Epithelial cell of proximal tubule (primary cell): ENCODE measurements at regions not wholly inside any gene's neighbourhood (a gene's known extent, or its start where the extent isn't known, plus 50 kb on each side); places are given as distances from the start of the nearest gene placed in this dataset.

Experiments
- DNase-seq: peaks from one replicate; pipeline ENCODE4 v3.0.0-alpha.2; 2011; ENCODE audit warnings: low read depth
- H3K4me3 ChIP-seq: 2 replicates; pipeline ENCODE4 v1.5.1; 2011; ENCODE audit warnings: low read depth, mild to moderate bottlenecking, low read length
- CTCF ChIP-seq: conservative IDR thresholded peaks from 2 replicates; pipeline ENCODE4 v1.5.1; 2012; ENCODE audit warnings: low read depth, mild to moderate bottlenecking, low read length

- no peak overlapping the region for H3K4me3 ChIP-seq
- DNase-seq: no peak
- no peak for TF ChIP-seq CTCF
Observed at GRCh38 chr18:75815767-75816166, 388.3 kb upstream of the SMIM21 start.

- no peak for DNase-seq
- no peak for TF ChIP-seq CTCF
- H3K4me3 ChIP-seq: no peak overlapping the region
Observed at GRCh38 chr18:75812761-75813160, 385.3 kb upstream of the SMIM21 start.

GRCh38 chr18:75810961-75811551 is 383.6 kb upstream of the SMIM21 start:
- no peak for DNase-seq
- TF ChIP-seq CTCF: no peak
- no peak overlapping the region for H3K4me3 ChIP-seq

- DNase-seq: no peak
- TF ChIP-seq CTCF: no peak
- no peak overlapping the region for H3K4me3 ChIP-seq
Observed at GRCh38 chr18:75810516-75810915, 383.0 kb upstream of the SMIM21 start.

GRCh38 chr18:75809926-75810255 is 382.4 kb upstream of the SMIM21 start:
- H3K4me3 ChIP-seq: no peak overlapping the region
- DNase-seq: no peak
- no peak for TF ChIP-seq CTCF

- H3K4me3 ChIP-seq: no peak overlapping the region
- no peak for TF ChIP-seq CTCF
- DNase-seq: no peak
Observed at GRCh38 chr18:75809151-75809925, 381.8 kb upstream of the SMIM21 start.

GRCh38 chr18:75805265-75805664 is 377.8 kb upstream of the SMIM21 start:
- H3K4me3 ChIP-seq: no peak overlapping the region
- no peak for TF ChIP-seq CTCF
- DNase-seq: no peak
